Activated naive CD8-positive, alpha-beta T cell treated with anti-CD3 and anti-CD28 coated beads, Interleukin-2, amount 50 U/mL, for 16 hours (primary cell): ENCODE measurements at regions not wholly inside any gene's neighbourhood (a gene's known extent, or its start where the extent isn't known, plus 50 kb on each side); places are given as distances from the start of the nearest gene placed in this dataset.
"Not testable (repeated sequence)": the region's sequence is repeated elsewhere in the genome, so short reads cannot be mapped to it uniquely, and the experiment has no call there.

Experiments used
- DNase-seq: peaks from one replicate; pipeline ENCODE4 v3.0.0-alpha.2; 2020; ENCODE audit warnings: low read depth, low spot score

DNA sequence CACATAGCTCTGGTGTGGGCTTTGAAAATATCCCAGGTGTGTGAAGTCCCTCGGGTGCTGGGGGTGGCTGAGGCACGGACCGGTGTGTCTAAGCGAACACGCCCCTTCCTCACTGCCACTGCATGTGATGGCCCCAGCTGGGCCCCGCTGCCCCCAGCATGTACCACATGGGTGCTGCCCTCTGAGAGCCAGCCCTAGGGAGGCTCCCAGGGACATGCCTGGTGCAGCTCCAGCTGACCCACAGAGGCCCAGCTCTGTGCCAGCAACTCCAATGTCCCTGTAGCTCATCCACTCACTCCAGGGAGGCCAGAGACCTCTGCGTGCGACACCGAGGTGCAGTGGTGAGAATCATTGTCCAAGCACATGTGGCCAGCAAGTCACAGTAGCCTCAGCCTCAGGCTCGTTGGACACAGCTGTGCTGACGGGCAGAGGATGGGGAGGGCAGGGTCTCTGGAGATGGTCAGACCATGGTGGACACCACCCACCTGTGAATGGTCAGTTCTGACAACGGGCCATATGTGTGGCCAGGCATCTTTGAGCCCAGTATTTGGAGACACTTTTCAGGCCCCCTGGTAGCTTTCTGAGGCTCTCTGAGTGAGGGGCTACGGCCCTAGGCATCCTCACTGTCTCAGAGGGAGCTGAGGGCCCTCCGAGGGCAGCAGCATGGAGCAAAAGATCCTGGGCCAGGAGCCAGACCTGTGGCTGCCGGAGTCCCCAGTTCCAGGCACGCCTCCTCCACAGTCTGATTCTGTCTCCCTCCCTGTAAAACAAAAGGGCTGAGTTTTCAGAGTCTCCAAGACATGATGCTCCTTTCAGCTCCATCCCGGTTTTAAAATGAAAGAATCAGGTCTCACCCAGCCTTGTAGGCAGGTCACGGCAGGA, 220.7 kb downstream of the NDUFA10 start:
- no peak for DNase-seq

GRCh38 chr2:239803766-239804115, 221.4 kb downstream of the NDUFA10 start:
- DNase-seq: no peak

GRCh38 chr2:239803102-239803765, 221.9 kb downstream of the NDUFA10 start:
- no peak for DNase-seq

DNA sequence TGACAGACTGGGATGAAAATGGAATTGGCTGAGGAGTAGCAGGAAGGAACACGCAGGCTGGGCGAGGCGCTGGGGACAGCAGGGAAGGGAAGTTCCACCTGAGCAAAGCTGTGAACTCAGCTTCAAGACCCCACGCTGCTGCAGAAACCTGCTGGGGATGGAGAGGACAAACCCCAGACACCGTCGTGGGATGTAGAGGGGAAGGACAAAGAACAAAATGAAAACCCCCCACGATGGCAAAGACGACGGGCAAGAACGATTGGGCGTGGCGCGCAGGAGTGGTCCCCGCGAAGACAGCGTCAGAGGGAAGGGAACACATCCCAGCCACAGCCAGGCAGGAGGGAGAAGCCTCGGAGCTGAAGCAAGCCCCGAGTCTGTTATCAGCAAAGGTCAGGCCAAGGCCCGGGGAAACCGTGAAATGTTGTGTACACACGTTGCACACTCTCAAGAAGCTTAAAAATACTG, 222.9 kb downstream of the NDUFA10 start:
- no peak for DNase-seq

DNA sequence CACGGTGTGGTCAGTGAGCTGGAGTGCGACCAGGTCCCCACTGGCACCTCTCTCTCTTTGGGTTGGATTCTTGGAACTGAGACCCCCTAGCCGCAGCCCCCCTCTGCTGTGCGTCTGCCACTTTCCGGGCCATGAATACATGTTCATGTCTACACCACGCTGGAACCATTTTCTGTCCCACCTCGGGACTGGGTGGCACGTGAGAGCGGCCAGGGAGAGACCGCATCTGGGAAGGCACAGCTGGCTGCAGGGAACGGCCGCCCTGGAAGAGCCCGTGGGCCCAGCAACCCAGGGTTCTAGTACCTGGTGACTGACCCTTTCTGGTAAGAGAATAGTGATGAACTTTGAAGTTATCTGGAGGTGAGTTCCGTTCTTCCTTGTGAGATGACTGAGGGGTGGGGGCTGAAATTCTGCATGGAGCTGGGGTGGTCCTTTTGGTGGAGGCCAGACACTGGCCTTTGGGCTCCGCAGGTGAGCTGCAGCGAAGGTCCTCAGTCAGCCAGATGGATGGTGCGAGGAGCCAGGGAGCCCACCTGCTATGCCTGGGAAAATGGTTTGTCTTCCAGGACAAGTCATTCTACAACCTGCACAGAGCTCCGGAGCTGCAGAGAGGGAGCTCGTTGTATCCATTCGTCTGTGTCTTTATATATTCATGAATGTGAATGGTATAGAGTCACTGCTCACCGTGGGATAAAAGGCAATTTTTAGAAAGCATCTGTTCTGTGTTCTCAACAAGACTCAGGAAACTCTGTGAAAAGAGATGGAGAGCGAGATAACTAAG, 223.5 kb downstream of the NDUFA10 start:
- DNase-seq: no peak

DNA sequence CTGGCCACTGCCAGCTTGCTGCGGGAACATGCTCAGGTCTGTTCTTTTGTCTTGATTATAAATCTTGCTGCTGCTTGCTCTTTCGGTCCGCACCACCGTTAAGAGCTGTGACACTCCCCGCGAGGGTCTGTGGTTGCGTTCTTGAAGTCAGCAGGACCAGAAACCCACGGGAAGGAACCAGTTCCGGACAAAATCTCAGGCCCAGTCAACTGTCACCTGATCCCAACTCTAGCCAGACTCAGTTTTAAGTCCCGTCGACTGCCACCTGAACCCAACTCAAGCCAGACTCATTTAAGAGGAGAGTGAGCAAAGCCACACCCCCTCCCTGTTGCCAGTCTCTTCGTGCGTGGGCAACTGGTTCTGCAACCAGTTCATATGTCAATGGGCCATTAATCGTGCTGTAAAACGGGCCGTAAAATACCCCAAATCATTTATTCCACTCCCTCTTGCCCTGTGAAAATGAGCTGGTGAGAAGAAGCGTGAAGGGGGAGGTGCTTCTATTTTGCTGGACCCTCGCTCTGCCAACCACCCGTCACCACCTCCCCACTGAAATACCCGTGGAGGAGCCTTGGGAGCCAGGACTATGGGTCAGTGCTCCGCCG, 224.3 kb downstream of the NDUFA10 start:
- DNase-seq: no peak

- DNase-seq: no peak
Observed at GRCh38 chr2:239797316-239797715, 227.8 kb downstream of the NDUFA10 start.

GRCh38 chr2:239795761-239796160, 229.4 kb downstream of the NDUFA10 start:
- DNase-seq: not testable (repeated sequence)

GRCh38 chr2:239793836-239794235, 231.3 kb downstream of the NDUFA10 start:
- DNase-seq: no peak

GRCh38 chr2:239793086-239793485, 232.1 kb downstream of the NDUFA10 start:
- no peak for DNase-seq

- no peak for DNase-seq
Observed at GRCh38 chr2:239792405-239793084, 232.6 kb downstream of the NDUFA10 start.

- no peak for DNase-seq
Observed at GRCh38 chr2:239791526-239792404, 233.4 kb downstream of the NDUFA10 start.

DNA sequence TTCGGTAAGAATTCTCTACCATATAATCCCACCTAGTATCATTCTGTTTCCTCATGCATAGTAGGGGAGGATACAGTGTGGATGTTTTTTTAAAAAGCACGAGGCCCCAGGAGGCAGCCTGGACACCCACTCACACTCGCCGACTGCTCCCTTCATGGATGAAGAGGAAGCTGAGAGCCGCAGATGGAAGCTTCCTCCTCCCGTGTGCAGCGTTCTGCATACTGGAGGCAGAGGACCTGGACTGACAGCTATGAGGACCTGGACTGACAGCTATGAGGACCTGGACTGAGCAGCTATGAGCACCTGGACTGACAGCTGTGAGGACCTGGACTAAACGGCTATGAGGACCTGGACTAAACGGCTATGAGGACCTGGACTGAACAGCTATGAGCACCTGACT, 234.4 kb downstream of the NDUFA10 start:
- DNase-seq: no peak

GRCh38 chr2:239790313-239790712, 234.8 kb downstream of the NDUFA10 start:
- DNase-seq: no peak

DNA sequence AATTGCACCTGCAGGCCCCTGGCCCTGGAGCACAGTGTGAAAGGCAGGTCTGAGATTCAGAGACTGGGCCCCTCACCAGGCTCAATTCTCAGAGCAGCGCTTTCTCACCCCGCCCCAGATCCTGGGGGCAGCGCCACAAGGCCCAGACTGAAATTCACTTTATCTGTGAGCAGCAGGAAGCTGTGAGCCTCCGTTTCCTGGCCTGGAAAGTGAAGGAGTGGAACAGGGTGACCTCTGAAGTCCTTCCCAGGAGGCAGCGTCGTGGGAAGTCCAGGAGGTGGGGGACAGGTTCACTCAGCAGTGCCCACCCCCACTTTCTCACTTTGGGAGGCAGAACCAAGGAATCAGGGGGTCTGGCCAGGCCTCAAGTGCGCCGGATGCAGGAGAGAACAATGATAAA, 235.4 kb downstream of the NDUFA10 start:
- no peak for DNase-seq

GRCh38 chr2:239788576-239789098, 236.5 kb downstream of the NDUFA10 start:
- DNase-seq: no peak

- no peak for DNase-seq
Observed at GRCh38 chr2:239787538-239788050, 237.5 kb downstream of the NDUFA10 start.

DNA sequence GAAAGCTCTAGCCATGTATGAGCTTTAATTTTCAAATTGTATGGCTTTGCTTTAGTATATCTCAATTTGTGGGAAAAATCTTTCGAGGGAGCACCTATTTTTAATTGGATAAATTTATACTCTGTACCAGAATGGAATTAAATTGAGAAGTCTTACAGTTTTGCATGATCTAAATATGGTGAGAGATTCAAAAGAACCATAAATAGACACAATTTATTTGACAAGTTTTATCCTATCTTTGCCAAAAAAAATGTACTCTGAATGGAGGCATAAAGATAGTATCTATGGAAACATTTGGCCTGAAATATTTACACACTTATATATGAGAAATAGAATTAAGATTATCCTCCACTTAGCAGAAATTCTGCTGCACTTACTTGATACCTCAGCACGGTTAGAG, 238.4 kb downstream of the NDUFA10 start:
- DNase-seq: no peak

DNA sequence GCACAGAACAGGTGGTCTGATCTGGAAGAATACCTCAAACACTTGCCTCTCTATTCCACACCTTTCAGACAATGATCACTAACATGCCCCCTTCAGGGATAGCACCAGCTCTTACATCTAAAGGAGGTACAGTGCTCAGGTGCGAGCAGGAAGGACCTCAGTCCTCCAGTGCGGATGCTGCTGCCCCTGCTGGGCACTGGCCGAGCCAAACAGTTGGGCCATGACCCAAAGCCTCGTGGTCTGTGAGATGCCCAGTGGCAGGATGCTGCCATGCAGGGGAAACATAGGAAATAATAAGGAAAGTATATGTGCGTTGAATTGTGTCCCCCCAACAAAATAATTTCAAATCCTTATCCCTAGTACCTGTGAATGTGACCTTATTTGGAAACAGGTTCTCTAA, 243.7 kb downstream of the NDUFA10 start:
- DNase-seq: no peak
